ENCODE measurements at regions not wholly inside any gene's neighbourhood (a gene's known extent, or its start where the extent isn't known, plus 50 kb on each side); places are given as distances from the start of the nearest gene placed in this dataset.
"Not testable (repeated sequence)": the region's sequence is repeated elsewhere in the genome, so short reads cannot be mapped to it uniquely, and the experiment has no call there.

DNA sequence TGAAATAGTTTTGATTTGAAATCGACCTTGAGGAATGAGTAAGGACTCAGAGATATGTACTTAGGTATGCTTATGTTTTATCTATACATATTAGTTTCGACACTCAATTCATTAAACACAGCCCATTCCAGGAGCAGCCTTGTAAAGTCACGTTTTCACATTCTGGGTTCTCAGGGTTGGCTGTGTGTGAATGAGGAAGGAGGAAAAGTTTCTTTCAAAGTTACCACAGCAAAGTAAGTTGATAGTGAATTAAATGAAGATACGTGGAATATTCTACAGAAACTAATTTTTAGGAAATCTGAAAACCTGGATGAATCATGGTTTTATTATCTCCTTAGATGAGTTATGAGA is 133.5 kb downstream of the C3orf38 start:
- Histone ChIP-seq H3K4me3 (no peak overlapping the region), H3K36me3 (no peaks in the 10 kb centered on the region), H3K9me3 (replicated peaks) (no peaks in the 10 kb centered on the region), H3K4me1 (no peaks in the 10 kb centered on the region), H3K27ac (replicated peaks) (no peak overlapping the region), H3K27me3 (ENCODE audit: low read depth) (no peaks in the 10 kb centered on the region)
- intact Hi-C loops (cut with micrococcal nuclease), result no loop called here
- DNase-seq, result no peak
- no peak for TF ChIP-seq CTCF (IDR thresholded peaks at IDR 0.05; ENCODE audit: borderline replicate concordance)

GRCh38 chr3:88291486-88291885 is 141.7 kb downstream of the C3orf38 start:
- TF ChIP-seq CTCF (IDR thresholded peaks at IDR 0.05; ENCODE audit: borderline replicate concordance), result no peak
- no peak for DNase-seq

GRCh38 chr3:88298189-88298588 is 148.4 kb downstream of the C3orf38 start:
- H3K9me3 ChIP-seq (replicated peaks), result peaks cover 17% of the 10 kb centered on the region
- H3K27ac ChIP-seq (replicated peaks), result no peak overlapping the region
- no peak for TF ChIP-seq CTCF (IDR thresholded peaks at IDR 0.05; ENCODE audit: borderline replicate concordance)
- no peak for DNase-seq
- intact Hi-C loops (cut with micrococcal nuclease), result no loop called here
- H3K4me1 ChIP-seq, result no peaks in the 10 kb centered on the region
- no peak overlapping the region for H3K4me3 ChIP-seq
- H3K27me3 ChIP-seq (ENCODE audit: low read depth), result no peaks in the 10 kb centered on the region
- no peaks in the 10 kb centered on the region for H3K36me3 ChIP-seq

More at GRCh38 chr3:88291486-88291885, 141.7 kb downstream of the C3orf38 start:
- intact Hi-C loops (cut with micrococcal nuclease), result no loop called here
- Histone ChIP-seq H3K36me3 (no peaks in the 10 kb centered on the region), H3K27ac (replicated peaks) (no peak overlapping the region), H3K4me1 (no peaks in the 10 kb centered on the region), H3K27me3 (ENCODE audit: low read depth) (no peaks in the 10 kb centered on the region), H3K4me3 (no peak overlapping the region), H3K9me3 (replicated peaks) (peaks cover 17% of the 10 kb centered on the region)

- H3K4me1 ChIP-seq, result no peaks in the 10 kb centered on the region
- DNase-seq, result no peak
- no peak overlapping the region for H3K27ac ChIP-seq (replicated peaks)
- no peaks in the 10 kb centered on the region for H3K9me3 ChIP-seq (replicated peaks)
- no peaks in the 10 kb centered on the region for H3K36me3 ChIP-seq
- intact Hi-C loops (cut with micrococcal nuclease), result no loop called here
- no peak overlapping the region for H3K4me3 ChIP-seq
- TF ChIP-seq CTCF (IDR thresholded peaks at IDR 0.05; ENCODE audit: borderline replicate concordance), result no peak
- no peaks in the 10 kb centered on the region for H3K27me3 ChIP-seq (ENCODE audit: low read depth)
Observed at GRCh38 chr3:88301273-88301995, 151.7 kb downstream of the C3orf38 start.

DNA sequence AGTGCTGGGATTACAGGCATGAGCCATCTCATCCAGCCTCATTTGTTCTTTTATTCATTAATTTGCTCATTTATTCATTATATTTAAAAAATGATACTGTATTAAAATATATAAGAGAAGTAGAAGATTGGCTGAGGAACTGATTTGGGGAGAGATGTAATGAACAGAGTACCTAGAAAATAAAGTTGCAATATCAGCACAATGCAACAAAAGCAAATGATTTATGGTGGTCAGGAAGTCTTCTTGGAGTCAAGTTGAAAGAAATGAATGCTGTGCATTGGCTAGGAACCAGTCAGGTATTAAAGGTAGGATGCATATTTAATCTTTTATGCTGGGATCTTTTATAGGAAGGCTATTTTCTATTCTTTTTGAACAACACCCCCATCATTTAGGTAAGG is 152.2 kb downstream of the C3orf38 start:
- Histone ChIP-seq H3K4me3 (no peak overlapping the region), H3K4me1 (no peaks in the 10 kb centered on the region), H3K27me3 (ENCODE audit: low read depth) (no peaks in the 10 kb centered on the region), H3K27ac (replicated peaks) (no peak overlapping the region), H3K9me3 (replicated peaks) (no peaks in the 10 kb centered on the region), H3K36me3 (no peaks in the 10 kb centered on the region)
- intact Hi-C loops (cut with micrococcal nuclease), result no loop called here
- no peak for TF ChIP-seq CTCF (IDR thresholded peaks at IDR 0.05; ENCODE audit: borderline replicate concordance)
- no peak for DNase-seq

DNA sequence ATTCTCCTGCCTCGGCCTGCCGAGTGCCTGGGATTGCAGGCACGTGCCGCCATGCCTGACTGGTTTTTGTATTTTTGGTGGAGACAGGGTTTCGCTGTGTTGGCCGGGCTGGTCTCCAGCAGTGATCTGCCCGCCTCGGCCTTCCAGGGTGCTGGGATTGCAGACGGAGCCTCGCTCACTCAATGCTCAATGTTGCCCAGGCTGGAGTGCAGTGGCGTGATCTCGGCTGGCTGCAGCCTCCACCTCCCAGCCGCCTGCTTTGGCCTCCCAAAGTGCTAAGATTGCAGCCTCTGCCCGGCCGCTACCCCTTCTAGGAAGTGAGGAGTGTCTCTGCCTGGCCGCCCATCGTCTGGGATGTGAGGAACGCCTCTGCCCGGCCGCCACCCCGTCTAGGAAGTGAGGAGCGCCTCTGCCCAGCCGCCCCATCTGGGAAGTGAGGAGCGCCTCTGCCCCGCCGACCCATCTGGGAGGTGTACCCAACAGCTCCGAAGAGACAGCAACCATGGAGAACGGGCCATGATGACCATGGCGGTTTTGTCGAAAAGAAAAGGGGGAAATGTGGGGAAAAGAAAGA is 153.7 kb downstream of the C3orf38 start:
- H3K4me1 ChIP-seq; H3K27ac ChIP-seq (replicated peaks); H3K27me3 ChIP-seq (ENCODE audit: low read depth); DNase-seq; intact Hi-C loops (cut with micrococcal nuclease); H3K4me3 ChIP-seq; H3K36me3 ChIP-seq; H3K9me3 ChIP-seq (replicated peaks): not testable (repeated sequence)
